Stimulated activated CD4-positive, alpha-beta T cell treated with anti-CD3 and anti-CD28 coated beads, Interleukin-15, amount 100 ng/mL, for 1 hour (primary cell): ENCODE measurements at regions not wholly inside any gene's neighbourhood (a gene's known extent, or its start where the extent isn't known, plus 50 kb on each side); places are given as distances from the start of the nearest gene placed in this dataset.
"Not testable (repeated sequence)": the region's sequence is repeated elsewhere in the genome, so short reads cannot be mapped to it uniquely, and the experiment has no call there.

ENCODE experiments used
- DNase-seq, 2 donors: peaks; one replicate each; pipeline ENCODE4 v3.0.0-alpha.2; 2020; ENCODE audit warnings: low read depth in 1 of 2, low spot score in 1 of 2

- DNase-seq: no peak
Observed at GRCh38 chr1:47593013-47593568, 155.2 kb downstream of the FOXD2 start.

GRCh38 chr1:47593598-47594285 lies 155.9 kb downstream of the FOXD2 start:
- DNase-seq: no peak

- no peak for DNase-seq
Observed at GRCh38 chr1:47594627-47595026, 156.8 kb downstream of the FOXD2 start.

- DNase-seq: no peak
Observed at GRCh38 chr1:47596328-47596727, 158.5 kb downstream of the FOXD2 start.

- DNase-seq: no peak
Observed at GRCh38 chr1:47598357-47598756, 160.5 kb downstream of the FOXD2 start.

GRCh38 chr1:47599777-47600176 lies 161.9 kb downstream of the FOXD2 start:
- no peak for DNase-seq

- DNase-seq: not testable (repeated sequence)
Observed at GRCh38 chr1:47602491-47602890, 164.6 kb downstream of the FOXD2 start.

GRCh38 chr1:47604869-47605268 lies 167.0 kb downstream of the FOXD2 start:
- DNase-seq: not testable (repeated sequence)

- no peak for DNase-seq
Observed at GRCh38 chr1:47608296-47608875, 170.5 kb downstream of the FOXD2 start.

- DNase-seq: no peak
Observed at GRCh38 chr1:47611992-47612391, 174.1 kb downstream of the FOXD2 start.

- DNase-seq: no peak
Observed at GRCh38 chr1:47612819-47613218, 175.0 kb downstream of the FOXD2 start.

- DNase-seq: no peak
Observed at GRCh38 chr1:47616036-47616435, 178.2 kb downstream of the FOXD2 start.

GRCh38 chr1:47616906-47617305 lies 179.1 kb downstream of the FOXD2 start:
- DNase-seq: no peak

GRCh38 chr1:47617381-47618221 lies 179.8 kb downstream of the FOXD2 start:
- DNase-seq: no peak

- no peak for DNase-seq
Observed at GRCh38 chr1:47618222-47618720, 180.4 kb downstream of the FOXD2 start.

- DNase-seq: no peak
Observed at GRCh38 chr1:47618830-47619229, 181.0 kb downstream of the FOXD2 start.

GRCh38 chr1:47621483-47621882 lies 183.6 kb downstream of the FOXD2 start:
- no peak for DNase-seq

GRCh38 chr1:47621977-47622376 lies 184.1 kb downstream of the FOXD2 start:
- no peak for DNase-seq

GRCh38 chr1:47622776-47623556 lies 185.1 kb downstream of the FOXD2 start:
- no peak for DNase-seq

GRCh38 chr1:47623557-47623940 lies 185.7 kb downstream of the FOXD2 start:
- DNase-seq: no peak

- DNase-seq: no peak
Observed at GRCh38 chr1:47624531-47624930, 186.7 kb downstream of the FOXD2 start.
